GM21723 (cell line): ENCODE measurements at regions not wholly inside any gene's neighbourhood (a gene's known extent, or its start where the extent isn't known, plus 50 kb on each side); places are given as distances from the start of the nearest gene placed in this dataset.
A peak's percentile ranks its signal among the peaks of the same experiment; 100 is the strongest.

ENCODE experiments used
- ATAC-seq: cut with Tn5 transposase; IDR thresholded peaks from one replicate; pipeline ENCODE4 v1.9.1; 2021; ENCODE audit warnings: mild to moderate bottlenecking, moderate library complexity; ENCODE audit not compliant: unreplicated experiment

DNA sequence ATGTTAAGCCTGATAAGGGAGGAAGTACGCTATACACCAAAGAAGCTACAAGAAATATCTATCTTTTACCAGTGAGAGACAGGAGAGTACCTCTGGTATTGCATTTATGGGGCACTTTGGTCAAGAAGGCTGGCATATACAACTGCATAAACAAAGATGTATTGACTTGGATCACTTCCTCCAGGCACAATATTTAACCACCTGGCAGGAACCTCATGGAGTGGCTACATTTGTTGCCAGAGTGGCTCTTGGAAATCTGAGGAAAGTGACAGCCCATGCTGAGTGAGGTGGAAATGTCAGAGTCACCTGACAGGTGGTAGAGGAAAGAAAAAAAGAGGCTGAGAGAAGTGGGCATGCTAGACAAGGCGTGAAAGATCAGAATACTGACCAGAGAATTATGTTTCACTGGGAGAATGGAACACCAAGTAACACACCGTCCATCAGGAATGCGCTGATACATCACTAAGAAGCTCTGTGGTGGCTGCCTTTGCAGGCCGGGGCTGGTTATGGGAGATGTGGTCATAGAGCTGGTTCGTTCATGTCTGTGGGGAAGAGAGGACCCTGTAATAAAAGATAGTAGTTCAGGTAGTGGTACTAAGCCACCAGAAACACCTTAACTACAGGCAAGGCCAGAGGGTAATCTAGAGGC lies 61.4 kb upstream of the UFL1 start:
- ATAC-seq, result no peak

DNA sequence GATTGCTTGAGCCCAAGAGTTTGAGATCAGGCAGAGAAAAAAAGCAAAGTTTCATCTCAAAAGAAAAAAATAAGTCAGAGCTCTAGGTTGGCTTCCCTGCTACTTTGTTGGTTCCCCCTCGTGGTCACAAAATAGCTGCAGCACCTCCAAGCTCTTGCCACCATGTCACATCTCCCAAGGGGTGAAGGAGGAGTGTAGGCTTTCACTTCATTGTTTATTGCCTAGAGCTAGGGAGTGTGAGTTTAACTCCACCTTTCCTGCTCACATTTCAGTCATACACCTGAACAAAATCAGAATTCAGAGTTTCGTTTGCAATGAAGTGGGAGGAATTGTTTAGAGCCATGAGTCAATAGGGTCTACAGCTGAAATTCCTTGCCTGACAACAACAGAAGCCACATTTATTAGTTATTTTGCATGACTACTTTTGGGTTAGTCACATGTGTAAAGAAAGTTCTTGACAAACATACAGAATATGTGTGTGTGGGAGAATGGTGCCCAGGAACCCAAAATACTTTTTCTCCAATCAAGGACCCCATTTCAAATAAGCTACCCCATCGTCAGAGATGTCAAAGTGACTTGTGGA lies 56.2 kb upstream of the UFL1 start:
- peak; percentile 42 for ATAC-seq

DNA sequence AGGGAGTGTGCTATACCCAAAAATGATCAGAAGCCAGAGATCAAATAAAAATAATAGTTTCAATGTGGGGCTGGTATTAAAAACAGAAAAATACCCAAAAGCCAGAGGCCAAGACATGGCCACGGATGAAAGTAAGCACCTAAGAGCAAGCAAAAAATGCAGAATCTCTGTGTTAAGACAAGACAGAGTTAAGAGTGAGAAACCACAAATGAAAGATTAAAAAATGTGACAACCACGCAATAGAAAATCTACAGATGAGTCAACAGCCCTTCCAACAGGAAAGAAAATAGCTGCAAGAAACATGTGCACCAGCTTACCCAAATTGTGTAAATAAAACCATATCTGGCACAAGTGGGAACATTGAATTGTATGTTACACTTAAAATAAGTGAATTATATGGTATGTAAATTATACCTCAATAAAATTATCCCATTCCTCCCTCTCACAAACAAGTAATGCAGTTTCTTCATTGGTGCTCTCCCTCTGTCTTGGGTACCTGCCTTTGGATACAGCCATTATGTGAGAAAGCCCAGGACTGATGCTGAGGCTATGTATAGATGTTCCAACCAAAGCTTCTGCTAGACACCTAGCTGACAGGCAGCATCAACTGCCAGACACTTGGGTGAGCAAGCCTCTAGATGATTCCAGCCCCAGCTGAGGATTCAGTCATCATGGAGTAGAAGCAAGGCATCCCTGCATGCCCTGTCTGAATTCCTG lies 55.3 kb upstream of the UFL1 start:
- ATAC-seq, result peak; percentile 79

DNA sequence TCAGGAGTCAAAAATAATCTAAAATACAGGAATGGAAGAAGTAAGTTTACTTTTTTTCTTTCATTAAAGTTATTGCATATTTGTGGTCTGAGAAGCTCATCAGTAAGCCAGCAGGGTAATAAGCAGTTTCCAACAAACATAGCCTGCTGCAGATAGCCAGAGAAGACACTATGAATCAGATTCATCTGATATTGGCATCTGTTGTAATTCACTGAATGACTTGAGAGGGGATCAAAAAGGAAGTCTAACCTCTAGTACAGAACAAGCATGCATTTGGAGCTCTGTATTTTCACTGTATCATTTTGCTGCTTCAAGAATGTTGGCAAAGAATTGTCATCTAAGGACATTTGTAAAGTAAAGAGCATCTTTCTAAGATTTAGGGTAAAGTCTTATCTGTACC lies 53.8 kb upstream of the UFL1 start:
- no peak for ATAC-seq

DNA sequence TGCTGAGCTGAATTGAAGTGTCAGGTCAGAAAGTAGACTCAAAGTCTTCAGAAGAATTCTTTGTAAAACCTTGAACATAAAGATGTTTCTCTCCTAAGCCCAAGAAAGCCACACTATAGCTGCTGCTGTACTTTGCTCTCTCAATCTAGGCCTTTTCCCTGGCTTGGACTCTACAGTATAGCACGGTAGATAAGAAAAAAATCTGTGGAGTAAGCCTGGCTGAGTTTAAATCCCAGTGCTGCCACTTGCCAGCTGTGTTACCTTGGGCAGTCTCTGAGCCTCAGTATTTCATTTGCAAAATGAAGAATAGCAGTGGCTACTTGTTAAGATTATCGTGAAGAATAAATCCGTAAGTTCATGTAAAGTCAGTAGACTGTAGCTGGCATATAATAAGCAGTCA lies 53.3 kb upstream of the UFL1 start:
- no peak for ATAC-seq

DNA sequence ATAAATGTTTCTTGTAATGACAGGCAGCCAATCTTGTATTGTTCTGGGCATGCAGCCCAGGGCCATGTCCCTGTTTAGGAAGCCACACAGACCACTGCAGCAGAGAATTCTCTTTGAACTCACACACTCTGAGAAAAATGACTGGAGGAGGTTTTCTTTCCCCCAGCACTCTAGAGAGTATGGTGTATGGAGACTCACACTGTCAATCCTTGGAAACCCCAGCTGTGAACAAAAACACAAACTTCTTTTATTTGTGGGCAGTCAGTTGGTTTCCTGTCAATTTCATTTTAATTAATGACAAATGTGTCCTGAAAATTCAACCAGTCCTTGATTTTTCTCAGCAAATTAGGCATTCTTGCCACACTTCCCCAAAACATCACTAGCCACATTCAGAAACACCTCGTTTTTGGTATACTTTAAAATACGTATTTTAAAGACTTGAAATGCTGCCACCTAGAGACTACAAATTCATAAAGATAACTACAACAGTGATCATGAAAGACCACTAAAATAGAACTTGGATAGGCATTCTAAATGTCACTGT lies 52.9 kb upstream of the UFL1 start:
- no peak for ATAC-seq

DNA sequence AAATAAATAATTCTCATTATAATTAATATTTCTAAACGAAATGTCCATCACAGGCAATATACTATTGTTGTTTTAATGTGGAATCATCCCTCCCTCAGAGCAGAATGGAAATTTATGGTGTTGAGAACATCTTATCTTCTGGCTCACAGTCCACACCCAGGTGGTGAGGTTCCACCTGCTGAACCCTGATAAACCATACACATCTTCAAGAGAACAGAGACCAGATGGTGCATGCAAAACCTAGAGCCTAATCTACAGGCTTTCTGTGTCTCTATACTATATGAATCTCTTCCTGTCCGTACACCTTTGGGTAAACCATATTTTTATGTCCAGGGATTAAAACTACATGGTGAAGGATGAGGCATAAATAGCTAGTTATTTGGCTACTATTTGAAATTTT lies 52.3 kb upstream of the UFL1 start:
- no peak for ATAC-seq

DNA sequence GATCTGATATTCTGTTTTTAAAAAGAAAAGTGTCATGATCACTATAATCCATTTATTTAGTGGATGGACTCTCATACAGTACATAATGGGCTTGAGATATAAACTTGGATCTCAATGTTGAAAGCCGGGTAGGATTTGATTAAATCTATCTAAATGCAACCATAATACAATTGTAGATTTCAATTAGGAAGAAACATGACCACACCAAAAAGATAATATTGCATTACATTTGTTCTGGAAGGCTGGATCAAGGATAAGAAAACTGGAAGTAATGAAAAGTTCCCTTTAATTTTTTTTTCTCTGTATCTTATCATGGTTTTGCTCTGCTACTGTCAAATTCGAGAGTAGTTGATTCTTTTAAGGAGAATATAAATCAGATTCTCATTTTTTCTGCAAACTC lies 51.3 kb upstream of the UFL1 start:
- ATAC-seq, result no peak
